ENCODE measurements at regions not wholly inside any gene's neighbourhood (a gene's known extent, or its start where the extent isn't known, plus 50 kb on each side); places are given as distances from the start of the nearest gene placed in this dataset.
"Not testable (repeated sequence)": the region's sequence is repeated elsewhere in the genome, so short reads cannot be mapped to it uniquely, and the experiment has no call there.

GRCh38 chr2:234861841-234862735, 89.7 kb upstream of the SH3BP4 start:
- DNase-seq (ENCODE audit: low read depth, low spot score) = no peak

GRCh38 chr2:234859330-234859872, 92.4 kb upstream of the SH3BP4 start:
- not testable (repeated sequence) for DNase-seq (ENCODE audit: low read depth, low spot score)

- DNase-seq (ENCODE audit: low read depth, low spot score) = no peak
Observed at GRCh38 chr2:234858790-234859329, 93.0 kb upstream of the SH3BP4 start.

DNA sequence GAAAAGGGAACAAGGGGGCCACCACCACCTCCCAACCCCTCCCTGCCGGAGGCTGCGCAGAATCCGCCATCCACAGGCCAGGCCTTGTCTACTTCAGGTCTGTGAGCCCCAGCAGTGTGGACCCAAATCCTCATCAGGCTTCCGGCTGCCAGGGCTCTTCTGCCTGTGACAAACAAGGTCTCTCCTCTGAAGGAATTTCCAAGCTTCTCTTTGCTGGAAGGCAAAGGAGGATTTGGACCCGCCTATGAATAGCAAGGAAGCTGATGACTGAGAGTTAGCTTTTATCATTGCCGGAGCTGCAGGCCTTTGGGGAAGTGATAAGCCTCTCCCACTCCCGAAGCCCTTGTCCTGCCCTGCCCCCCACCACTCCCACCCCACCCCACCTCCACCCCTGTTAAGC, 93.7 kb upstream of the SH3BP4 start:
- no peak for DNase-seq (ENCODE audit: low read depth, low spot score)

GRCh38 chr2:234853729-234854128, 98.1 kb upstream of the SH3BP4 start:
- DNase-seq (ENCODE audit: low read depth, low spot score) = no peak

- DNase-seq (ENCODE audit: low read depth, low spot score) = no peak
Observed at GRCh38 chr2:234852941-234853340, 98.9 kb upstream of the SH3BP4 start.

DNA sequence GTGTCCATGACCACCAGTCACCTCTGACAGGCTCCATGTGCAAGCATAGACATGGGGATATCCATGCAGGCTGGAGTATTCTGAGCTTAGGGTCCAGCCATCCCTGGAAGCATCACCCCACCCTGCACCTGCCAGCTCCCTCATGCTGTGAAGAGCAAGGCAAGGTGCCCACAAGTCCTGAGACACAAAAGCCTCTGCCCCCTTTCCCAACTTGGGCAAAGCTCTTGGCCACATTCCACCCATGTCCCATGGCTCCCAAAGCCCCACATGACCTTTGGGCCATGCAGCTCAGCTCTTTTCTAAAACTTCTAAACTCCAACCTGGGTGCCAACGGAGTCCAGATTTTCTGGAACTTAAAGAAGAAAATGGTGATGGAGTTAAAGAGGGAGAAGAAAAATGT, 99.8 kb upstream of the SH3BP4 start:
- no peak for DNase-seq (ENCODE audit: low read depth, low spot score)

DNA sequence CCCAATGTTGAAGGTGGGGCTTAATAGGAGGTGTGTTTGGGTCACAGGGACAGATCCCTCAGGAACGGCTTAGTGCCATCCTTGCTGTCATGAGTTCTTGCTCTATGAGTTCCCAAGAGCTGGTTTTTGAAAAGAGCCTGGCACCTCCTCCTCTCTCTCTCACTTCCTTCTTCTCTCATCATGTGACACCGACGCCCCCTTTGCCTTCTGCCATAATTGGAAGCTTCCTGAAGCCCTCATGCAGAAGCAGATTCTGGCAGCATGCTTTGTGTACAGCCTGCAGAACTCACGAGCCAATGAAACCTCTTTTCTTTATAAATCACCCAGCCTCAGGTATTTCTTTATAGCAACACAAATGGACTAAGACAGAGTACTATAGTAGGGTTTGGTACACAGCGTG, 100.4 kb upstream of the SH3BP4 start:
- DNase-seq (ENCODE audit: low read depth, low spot score) = no peak

GRCh38 chr2:234850818-234851217, 101.0 kb upstream of the SH3BP4 start:
- no peak for DNase-seq (ENCODE audit: low read depth, low spot score)

DNA sequence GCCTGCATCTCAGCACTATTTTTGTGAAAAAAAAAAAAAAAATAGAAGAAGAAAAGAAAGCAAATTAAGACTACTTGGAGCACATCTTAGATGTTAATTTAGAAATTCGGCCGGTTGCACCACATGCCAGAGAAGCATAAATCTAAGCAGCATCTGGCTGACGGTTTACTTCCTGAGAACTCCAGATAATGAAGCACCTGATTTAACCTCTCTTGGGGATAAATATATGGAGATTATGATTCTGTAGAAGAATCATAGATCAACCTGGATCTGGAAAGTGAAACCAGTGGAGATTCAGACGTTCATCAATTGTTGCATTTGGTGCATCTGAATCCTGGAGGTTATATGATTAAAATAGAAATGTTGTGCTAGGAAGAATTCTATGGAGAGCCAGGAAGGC, 102.1 kb upstream of the SH3BP4 start:
- no peak for DNase-seq (ENCODE audit: low read depth, low spot score)

GRCh38 chr2:234848578-234848977, 103.2 kb upstream of the SH3BP4 start:
- DNase-seq (ENCODE audit: low read depth, low spot score) = peak; percentile 3

DNA sequence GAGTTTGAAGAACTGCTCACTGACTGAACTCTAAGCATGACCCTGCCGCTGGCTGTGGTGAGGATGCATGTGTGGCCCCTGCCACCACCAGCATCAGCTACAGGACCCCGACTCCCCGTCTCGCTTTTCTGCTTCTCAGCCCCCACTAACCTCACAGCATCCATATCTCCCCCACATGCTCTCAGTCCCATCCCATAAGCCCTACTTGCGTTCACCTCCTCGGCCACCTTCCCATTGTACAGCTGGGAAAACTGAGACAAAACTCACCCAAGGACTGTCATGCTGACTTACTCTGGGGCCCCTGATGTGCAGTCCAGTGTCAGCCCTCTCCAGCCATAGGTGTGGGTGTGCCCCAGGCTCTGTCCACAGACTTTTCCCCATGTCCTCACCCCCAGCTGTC, 104.2 kb upstream of the SH3BP4 start:
- no peak for DNase-seq (ENCODE audit: low read depth, low spot score)

- DNase-seq (ENCODE audit: low read depth, low spot score) = no peak
Observed at GRCh38 chr2:234847364-234847635, 104.5 kb upstream of the SH3BP4 start.

DNA sequence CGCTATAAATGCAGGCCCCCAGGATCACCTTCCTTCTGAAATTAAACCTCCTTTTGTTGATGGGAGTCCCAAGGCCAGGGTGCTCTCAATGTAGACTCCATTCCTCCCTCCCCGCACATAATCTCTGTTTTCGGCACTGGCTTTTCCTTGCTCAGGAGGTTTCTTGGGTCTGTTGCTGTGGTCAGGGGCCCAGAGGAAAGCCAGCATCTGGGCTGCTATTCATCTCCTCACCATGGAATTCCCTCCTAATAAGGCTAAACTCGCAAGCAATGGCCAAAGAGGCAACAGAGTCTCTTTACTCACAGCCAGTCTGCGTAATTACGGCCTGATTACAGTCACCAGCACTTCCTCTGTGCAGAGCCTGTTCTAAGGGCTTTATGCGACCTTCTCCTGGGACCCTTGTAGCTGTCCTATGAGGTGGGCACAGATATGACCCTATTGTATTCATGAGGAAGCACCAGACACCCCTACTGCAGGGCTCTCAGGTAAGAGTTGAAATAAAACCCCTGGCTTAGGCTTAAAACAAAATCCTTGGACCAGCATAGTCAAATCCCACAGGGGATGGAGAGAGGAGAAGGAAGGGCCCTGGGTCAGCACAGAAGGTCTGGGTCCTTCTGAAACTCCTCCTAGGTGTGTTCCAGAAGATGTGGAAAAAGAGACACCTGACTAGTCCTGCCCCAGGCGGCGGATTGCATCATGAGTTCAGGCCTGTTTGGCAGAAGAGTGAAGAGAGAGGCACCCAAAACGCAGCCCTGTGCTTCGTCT, 105.0 kb upstream of the SH3BP4 start:
- no peak for DNase-seq (ENCODE audit: low read depth, low spot score)

DNA sequence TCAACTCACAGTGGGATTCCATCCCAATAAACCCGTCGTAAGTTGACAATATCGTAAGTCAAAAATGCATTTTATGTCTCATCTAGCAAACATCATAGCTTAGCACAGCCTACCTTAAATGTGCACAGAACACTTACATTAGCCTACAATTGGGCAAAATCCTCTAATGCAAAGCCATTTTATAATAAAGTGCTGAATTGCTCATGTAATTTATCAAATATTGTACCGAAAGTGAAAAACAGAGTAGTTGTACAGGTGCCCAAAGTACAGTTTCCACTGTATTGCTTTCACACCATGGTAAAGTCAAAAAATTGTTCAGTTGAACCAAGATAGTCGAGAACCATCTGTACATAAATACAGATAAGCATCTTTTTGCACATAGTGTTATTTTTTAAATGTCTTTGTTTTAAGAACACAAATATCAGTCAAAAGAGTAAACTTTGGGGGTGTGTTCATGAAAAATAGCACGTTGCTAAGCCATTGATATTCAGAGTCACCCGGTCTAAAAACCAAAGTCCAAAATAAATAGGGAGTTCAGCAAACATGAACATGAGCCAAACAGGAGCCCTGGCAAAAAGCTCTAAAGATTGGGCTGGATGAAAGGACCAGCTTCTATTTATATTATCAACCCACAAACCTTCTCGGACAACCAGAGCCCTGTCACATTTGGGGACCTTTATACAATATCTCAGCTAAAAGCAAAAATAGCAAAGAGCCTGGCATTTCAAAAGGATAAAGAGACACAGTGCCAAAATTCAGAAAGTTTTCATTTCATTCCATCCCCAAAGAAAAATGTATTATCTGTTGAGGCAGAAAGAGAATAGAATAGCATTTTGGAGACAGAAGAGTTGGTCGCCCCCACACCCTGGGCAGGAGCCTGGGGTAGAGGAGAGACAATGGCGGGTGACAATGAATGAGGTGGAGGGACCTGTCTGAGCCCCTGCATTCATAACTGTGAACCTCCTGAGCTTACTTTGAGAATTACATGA, 105.9 kb upstream of the SH3BP4 start:
- no peak for DNase-seq (ENCODE audit: low read depth, low spot score)

DNA sequence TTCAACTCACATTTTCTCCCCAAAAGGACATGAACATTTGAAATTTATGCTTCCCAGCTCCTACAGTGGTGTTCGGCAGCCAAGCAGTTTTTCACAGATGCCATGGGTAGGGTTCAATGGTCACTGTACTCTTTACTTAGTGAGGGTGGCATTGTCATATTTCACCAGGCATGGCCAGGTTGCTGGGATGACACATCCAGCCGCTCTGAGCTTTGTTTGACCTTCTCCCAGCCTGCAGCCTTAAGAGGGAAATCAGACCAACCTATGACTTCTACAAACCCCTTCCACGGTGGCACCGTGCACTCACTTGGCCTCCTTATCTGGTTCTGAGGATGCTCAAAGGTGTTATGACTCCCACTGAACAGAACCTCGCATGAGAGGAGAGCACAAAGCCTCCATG, 108.4 kb upstream of the SH3BP4 start:
- no peak for DNase-seq (ENCODE audit: low read depth, low spot score)

DNA sequence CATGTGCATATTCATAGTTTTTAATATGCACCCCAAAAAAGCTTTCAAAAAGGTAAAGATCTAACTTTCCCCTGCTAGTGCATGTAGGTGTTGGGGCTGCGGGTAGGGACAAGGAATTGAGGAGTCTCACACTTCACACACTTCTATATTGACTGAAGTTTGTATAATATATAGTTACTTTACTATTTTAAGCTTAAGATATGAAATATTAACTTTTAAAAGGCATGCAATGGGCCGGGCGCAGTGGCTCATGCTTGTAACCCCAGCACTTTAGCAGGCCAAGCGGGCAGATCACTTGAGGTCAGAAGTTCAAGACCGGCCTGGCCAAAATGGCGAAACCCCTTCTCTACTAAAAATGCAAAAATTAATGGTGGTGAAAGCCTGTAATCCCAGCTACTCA, 109.1 kb upstream of the SH3BP4 start:
- DNase-seq (ENCODE audit: low read depth, low spot score) = no peak

DNA sequence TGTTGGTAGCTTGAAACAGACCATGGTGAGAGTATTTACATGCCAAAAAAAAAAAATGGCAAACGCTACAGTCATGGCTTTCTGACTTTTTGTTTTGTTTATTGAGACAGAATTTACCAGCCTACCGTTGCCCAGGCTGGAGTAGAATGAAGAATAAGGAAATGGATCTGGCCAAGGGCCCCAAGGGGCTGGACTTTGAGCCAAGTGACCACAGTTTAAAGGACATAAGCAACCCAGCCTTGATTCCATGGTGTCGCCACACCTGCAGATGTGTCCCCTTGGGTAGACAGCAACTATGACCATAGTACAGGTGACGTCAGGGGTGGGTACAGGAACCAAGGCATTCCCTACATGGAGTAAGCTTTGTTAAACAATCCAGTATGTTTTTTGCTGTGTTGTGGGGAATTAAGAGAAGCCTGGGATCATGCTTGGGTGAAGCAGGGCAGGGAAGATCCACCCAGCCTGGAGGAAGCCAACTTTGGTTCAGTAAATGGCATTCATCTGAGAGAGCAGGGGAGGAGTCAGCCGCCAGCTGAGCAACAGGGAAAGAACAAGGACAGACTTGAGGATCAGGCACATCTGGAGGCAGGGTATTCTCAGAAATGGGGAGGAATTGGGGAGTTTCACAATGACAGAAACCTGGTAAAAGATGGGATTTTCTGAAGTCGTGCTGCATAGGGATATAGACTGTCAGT, 110.3 kb upstream of the SH3BP4 start:
- DNase-seq (ENCODE audit: low read depth, low spot score) = no peak

DNA sequence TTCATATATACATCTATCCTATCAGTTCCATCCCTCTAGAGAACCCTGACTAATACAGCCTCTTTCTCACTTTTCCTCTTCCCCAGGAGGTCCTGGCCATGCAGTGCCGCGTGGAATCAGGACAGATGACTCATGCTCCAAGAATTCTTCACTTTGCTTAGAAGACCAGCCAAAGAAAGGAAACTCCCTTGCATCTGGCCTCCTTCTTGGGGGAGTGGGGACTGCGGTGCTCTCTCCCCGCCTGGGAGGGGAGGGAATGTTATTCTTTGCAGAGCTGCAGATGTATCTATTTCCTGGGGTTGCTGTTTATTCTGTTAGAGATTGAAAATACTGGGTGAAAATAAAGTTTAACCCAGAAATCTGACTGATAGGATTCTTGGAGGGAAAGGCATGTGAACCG, 111.5 kb upstream of the SH3BP4 start:
- peak; percentile 94 for DNase-seq (ENCODE audit: low read depth, low spot score)

GRCh38 chr2:234839285-234839684, 112.5 kb upstream of the SH3BP4 start:
- no peak for DNase-seq (ENCODE audit: low read depth, low spot score)

DNA sequence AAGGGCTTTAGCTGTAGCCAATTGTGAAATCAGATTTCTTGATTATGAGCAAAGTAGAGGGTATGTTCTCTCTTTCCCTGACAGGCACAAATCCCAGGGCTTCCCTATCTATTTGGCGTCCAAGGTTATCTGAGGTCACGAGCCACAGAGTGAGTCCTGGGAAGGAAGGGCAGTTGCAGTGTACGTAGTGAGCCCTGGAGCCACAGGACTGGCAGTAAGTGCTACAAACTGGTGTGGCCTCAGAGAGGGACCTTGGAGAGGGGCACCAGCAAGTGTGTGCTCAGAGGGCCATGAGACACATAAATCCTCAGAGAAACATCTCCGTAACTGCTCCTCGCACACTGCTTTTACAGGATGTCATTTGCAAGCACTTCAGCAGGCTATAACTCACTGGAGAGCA, 115.5 kb upstream of the SH3BP4 start:
- no peak for DNase-seq (ENCODE audit: low read depth, low spot score)
